ENCODE measurements at regions not wholly inside any gene's neighbourhood (a gene's known extent, or its start where the extent isn't known, plus 50 kb on each side); places are given as distances from the start of the nearest gene placed in this dataset.

DNA sequence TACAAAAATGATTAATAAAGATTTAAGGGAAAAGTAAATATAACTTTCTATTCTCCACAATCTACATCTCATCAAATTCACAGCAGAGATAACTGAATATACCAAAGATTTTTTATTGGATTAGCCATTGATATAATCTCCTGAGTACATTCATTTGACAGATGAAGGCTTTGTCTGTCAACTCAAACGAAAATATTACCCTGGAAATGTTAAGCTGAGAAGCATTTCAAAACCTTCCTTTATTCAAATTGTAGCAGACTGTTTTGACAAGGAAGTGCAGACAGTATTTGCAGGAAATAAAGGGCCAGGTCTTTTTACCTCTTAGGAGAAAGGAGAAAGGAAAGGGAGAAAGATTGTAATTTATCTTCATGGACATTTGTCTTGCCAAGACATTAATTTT, 473.5 kb downstream of the TMEM182 start:
- no peak for TF ChIP-seq CTCF (IDR thresholded peaks at IDR 0.05)
- no peak for TF ChIP-seq POLR2A (IDR thresholded peaks at IDR 0.05)

Measured in adrenal gland (tissue), 5 donors.